Fibroblast of gingiva (primary cell): ENCODE measurements at regions not wholly inside any gene's neighbourhood (a gene's known extent, or its start where the extent isn't known, plus 50 kb on each side); places are given as distances from the start of the nearest gene placed in this dataset.

Experiments
- DNase-seq: peaks from one replicate; pipeline ENCODE4 v3.0.0-alpha.2; 2011; ENCODE audit warnings: low read depth

- no peak for DNase-seq
These were observed 518.3 kb downstream of the DHX35 start for GRCh38 chr20:39480276-39481043.

GRCh38 chr20:39479196-39479810 lies 517.2 kb downstream of the DHX35 start:
- no peak for DNase-seq

- DNase-seq, result no peak
These were observed 512.7 kb downstream of the DHX35 start for GRCh38 chr20:39474879-39475278.

GRCh38 chr20:39473536-39473935 lies 511.4 kb downstream of the DHX35 start:
- DNase-seq, result no peak

GRCh38 chr20:39468703-39469102 lies 506.6 kb downstream of the DHX35 start:
- no peak for DNase-seq

GRCh38 chr20:39464238-39464637 lies 502.1 kb downstream of the DHX35 start:
- no peak for DNase-seq

GRCh38 chr20:39462416-39462945 lies 500.3 kb downstream of the DHX35 start:
- DNase-seq, result no peak

GRCh38 chr20:39458452-39458851 lies 496.3 kb downstream of the DHX35 start:
- DNase-seq, result no peak

- no peak for DNase-seq
These were observed 491.7 kb downstream of the DHX35 start for GRCh38 chr20:39453890-39454289.

GRCh38 chr20:39452583-39453340 lies 490.6 kb downstream of the DHX35 start:
- DNase-seq, result no peak

- DNase-seq, result no peak
These were observed 489.2 kb downstream of the DHX35 start for GRCh38 chr20:39451386-39451785.

GRCh38 chr20:39446397-39446796 lies 484.3 kb downstream of the DHX35 start:
- no peak for DNase-seq

GRCh38 chr20:39445095-39445494 lies 483.0 kb downstream of the DHX35 start:
- no peak for DNase-seq

- no peak for DNase-seq
These were observed 471.3 kb downstream of the DHX35 start for GRCh38 chr20:39433466-39433865.

GRCh38 chr20:39431091-39431880 lies 469.1 kb downstream of the DHX35 start:
- DNase-seq, result no peak

GRCh38 chr20:39429726-39430125 lies 467.6 kb downstream of the DHX35 start:
- DNase-seq, result no peak

GRCh38 chr20:39424962-39425678 lies 463.0 kb downstream of the DHX35 start:
- DNase-seq, result no peak

- DNase-seq, result no peak
These were observed 459.5 kb downstream of the DHX35 start for GRCh38 chr20:39421571-39422105.

- no peak for DNase-seq
These were observed 449.9 kb downstream of the DHX35 start for GRCh38 chr20:39412091-39412490.

- no peak for DNase-seq
These were observed 437.3 kb downstream of the DHX35 start for GRCh38 chr20:39399463-39399862.

- DNase-seq, result no peak
These were observed 436.5 kb downstream of the DHX35 start for GRCh38 chr20:39398656-39399055.
